H9 (cell line): ENCODE measurements at regions not wholly inside any gene's neighbourhood (a gene's known extent, or its start where the extent isn't known, plus 50 kb on each side); places are given as distances from the start of the nearest gene placed in this dataset.

Source experiments
- DNase-seq: peaks from one replicate; pipeline ENCODE4 v3.0.0-alpha.2; 2017
- H2AFZ ChIP-seq: one replicate; pipeline ENCODE4 v1.6.1; 2013; ENCODE audit warnings: mild to moderate bottlenecking, low read length, control low read depth, moderate library complexity
- H2AK5ac ChIP-seq: 2 replicates; pipeline ENCODE4 v1.6.1; 2013; ENCODE audit warnings: low read length, control low read depth, mixed read lengths; ENCODE audit not compliant: insufficient read length
- H2BK120ac ChIP-seq: one replicate; pipeline ENCODE4 v1.6.1; 2013; ENCODE audit warnings: low read depth, mild to moderate bottlenecking, low read length, control low read depth, inconsistent platforms; ENCODE audit not compliant: poor library complexity, severe bottlenecking
- H2BK12ac ChIP-seq: 2 replicates; pipeline ENCODE4 v1.6.1; 2013; ENCODE audit warnings: low read length, control low read depth, mixed read lengths, low read depth; ENCODE audit not compliant: insufficient read length
- H2BK15ac ChIP-seq: 2 replicates; pipeline ENCODE4 v1.6.1; 2013; ENCODE audit warnings: low read depth, low read length, control low read depth
- H2BK20ac ChIP-seq: one replicate; pipeline ENCODE4 v1.6.1; 2013; ENCODE audit warnings: low read depth, mild to moderate bottlenecking, low read length, control low read depth, inconsistent platforms; ENCODE audit not compliant: poor library complexity, severe bottlenecking
- H2BK5ac ChIP-seq: 2 replicates; pipeline ENCODE4 v1.6.1; 2013; ENCODE audit warnings: low read length, control low read depth, mixed read lengths; ENCODE audit not compliant: insufficient read length
- H3K14ac ChIP-seq: 2 replicates; pipeline ENCODE4 v1.6.1; 2013; ENCODE audit warnings: low read length, control low read depth; ENCODE audit not compliant: insufficient read depth
- H3K18ac ChIP-seq: 2 replicates; pipeline ENCODE4 v1.6.1; 2013; ENCODE audit warnings: low read depth, mild to moderate bottlenecking, mixed read lengths, low read length, control low read depth; ENCODE audit not compliant: insufficient read length
- H3K23ac ChIP-seq: 2 replicates; pipeline ENCODE4 v1.6.1; 2013; ENCODE audit warnings: low read length, control low read depth, mixed read lengths, low read depth; ENCODE audit not compliant: insufficient read length
- H3K23me2 ChIP-seq: 2 replicates; pipeline ENCODE4 v1.6.1; 2013; ENCODE audit warnings: low read depth, mild to moderate bottlenecking, mixed read lengths, low read length, control low read depth; ENCODE audit not compliant: insufficient read length, poor library complexity, severe bottlenecking
- H3K27ac ChIP-seq: 2 replicates; pipeline ENCODE4 v1.5.1; 2013; ENCODE audit warnings: low read length, control low read depth, mixed read lengths, low read depth; ENCODE audit not compliant: insufficient read length
- H3K27me3 ChIP-seq: 2 replicates; pipeline ENCODE4 v1.6.1; 2013; ENCODE audit warnings: low read length, control low read depth, inconsistent platforms; ENCODE audit not compliant: insufficient read depth
- H3K4ac ChIP-seq: 2 replicates; pipeline ENCODE4 v1.6.1; 2013; ENCODE audit warnings: low read depth, mild to moderate bottlenecking, control low read depth, inconsistent platforms, low read length, moderate library complexity
- H3K4me1 ChIP-seq: 2 replicates; pipeline ENCODE4 v1.6.1; 2013; ENCODE audit warnings: low read length, control low read depth, inconsistent platforms; ENCODE audit not compliant: insufficient read depth
- H3K4me2 ChIP-seq: 2 replicates; pipeline ENCODE4 v1.6.1; 2013; ENCODE audit warnings: low read length, control low read depth, mixed read lengths; ENCODE audit not compliant: insufficient read length, insufficient read depth
- H3K56ac ChIP-seq: 2 replicates; pipeline ENCODE4 v1.6.1; 2013; ENCODE audit warnings: low read depth, mild to moderate bottlenecking, mixed read lengths, low read length, control low read depth; ENCODE audit not compliant: insufficient read length
- H3K79me1 ChIP-seq: 2 replicates; pipeline ENCODE4 v1.6.1; 2013; ENCODE audit warnings: low read depth, mild to moderate bottlenecking, moderate library complexity, low read length, control low read depth, inconsistent platforms; ENCODE audit not compliant: insufficient read depth, poor library complexity, severe bottlenecking
- H3K79me2 ChIP-seq: 2 replicates; pipeline ENCODE4 v1.6.1; 2013; ENCODE audit warnings: low read length, control low read depth, inconsistent platforms; ENCODE audit not compliant: insufficient read depth
- H3K9ac ChIP-seq: 2 replicates; pipeline ENCODE4 v1.6.1; 2013; ENCODE audit warnings: low read length, control low read depth, mixed read lengths; ENCODE audit not compliant: insufficient read length; ENCODE audit errors: extremely low read depth
- H3K9me3 ChIP-seq: one replicate; pipeline ENCODE4 v1.6.1; 2013; ENCODE audit warnings: low read depth, low read length, inconsistent platforms; ENCODE audit not compliant: control insufficient read depth
- H3T11ph ChIP-seq: one replicate; pipeline ENCODE4 v1.6.1; 2013; ENCODE audit warnings: mild to moderate bottlenecking, low read length, control low read depth, inconsistent platforms
- H4K20me1 ChIP-seq: one replicate; pipeline ENCODE4 v1.6.1; 2013; ENCODE audit not compliant: control insufficient read depth, insufficient read length, insufficient read depth
- H4K5ac ChIP-seq: 2 replicates; pipeline ENCODE4 v1.6.1; 2013; ENCODE audit warnings: low read depth, mild to moderate bottlenecking, mixed read lengths, low read length, control low read depth; ENCODE audit not compliant: insufficient read length
- H4K8ac ChIP-seq: replicated peaks from 2 replicates; pipeline ENCODE4 v1.6.1; 2013; ENCODE audit warnings: low read length, control low read depth, mixed read lengths, low read depth; ENCODE audit not compliant: insufficient read length
- H4K91ac ChIP-seq: 2 replicates; pipeline ENCODE4 v1.6.1; 2013; ENCODE audit warnings: low read depth, mild to moderate bottlenecking, moderate library complexity, mixed read lengths, low read length, control low read depth; ENCODE audit not compliant: insufficient read length
- H3K27ac Mint-ChIP-seq, 3 experiments: 2 replicates in 2 of 3; 3 replicates in 1 of 3; pipeline ENCODE4 v1.8.0; 2020 to 2021; ENCODE audit warnings: mixed read lengths in 3 of 3, mild to moderate bottlenecking in 1 of 3, moderate library complexity in 1 of 3
- H3K27me3 Mint-ChIP-seq: 2 replicates; pipeline ENCODE4 v1.8.0; 2021; ENCODE audit warnings: low read depth, mild to moderate bottlenecking, moderate library complexity, mixed read lengths
- H3K36me3 Mint-ChIP-seq, 3 experiments: 2 replicates in 2 of 3; 3 replicates in 1 of 3; pipeline ENCODE4 v1.8.0; 2020 to 2021; ENCODE audit warnings: low read depth in 3 of 3, mixed read lengths in 3 of 3; ENCODE audit not compliant: insufficient read depth in 1 of 3
- H3K4me1 Mint-ChIP-seq, 2 experiments: 2 replicates each; pipeline ENCODE4 v1.8.0; 2020; ENCODE audit warnings: mixed read lengths in 2 of 2
- H3K4me3 Mint-ChIP-seq, 2 experiments: 2 replicates in 1 of 2; 3 replicates in 1 of 2; pipeline ENCODE4 v1.8.0; 2020 to 2021; ENCODE audit warnings: mild to moderate bottlenecking in 2 of 2, mixed read lengths in 2 of 2, moderate library complexity in 1 of 2
- H3K9me3 Mint-ChIP-seq, 2 experiments: 2 replicates in 1 of 2; 3 replicates in 1 of 2; pipeline ENCODE4 v1.8.0; 2020; ENCODE audit warnings: mild to moderate bottlenecking in 2 of 2, mixed read lengths in 2 of 2, moderate library complexity in 1 of 2
- CTCF ChIP-seq: fragments of 200-600 bp; sonication (generic); conservative IDR thresholded peaks from 3 replicates; pipeline ENCODE4 v1.8.0; 2021; ENCODE audit warnings: antibody characterized with exemption, mild to moderate bottlenecking
- WGBS: extraction: QIAGEN DNeasy Blood & Tissue Kit; methylation state at CpG from one replicate; pipeline ENCODE4 v1.1.7; 2013; ENCODE audit warnings: missing lambda C conversion rate, low lambda C conversion rate, mixed read lengths; ENCODE audit not compliant: insufficient read length; ENCODE audit errors: extremely low coverage; 5-methylcytosine and 5-hydroxymethylcytosine counted together

GRCh38 chr9:130765137-130766020 is 69.7 kb upstream of the ABL1 start:
- Histone ChIP-seq H3T11ph (no peak overlapping the region), H3K14ac (no peak overlapping the region), H4K91ac (no peak overlapping the region), H4K20me1 (no peaks in the 10 kb centered on the region), H4K5ac (no peak overlapping the region), H3K4me2 (no peak overlapping the region), H3K9ac (no peak overlapping the region), H2AK5ac (no peak overlapping the region), H2AFZ (no peak overlapping the region), H2BK5ac (no peak overlapping the region), H3K9me3 (no peaks in the 10 kb centered on the region), H2BK20ac (no peak overlapping the region), H3K27me3 (no peaks in the 10 kb centered on the region), H3K56ac (no peak overlapping the region), H3K18ac (no peak overlapping the region), H3K23ac (no peak overlapping the region), H3K4ac (no peak overlapping the region), H3K79me1 (no peaks in the 10 kb centered on the region), H3K23me2 (no peaks in the 10 kb centered on the region), H4K8ac (no peak overlapping the region), H3K27ac (no peak overlapping the region), H2BK120ac (no peak overlapping the region), H3K4me1 (no peaks in the 10 kb centered on the region; the same call in 1 of the 2 replicates), H2BK15ac (no peak overlapping the region), H2BK12ac (no peak overlapping the region), H3K79me2 (peaks cover 1% of the 10 kb centered on the region; the same call in 1 of the 2 replicates)
- no CpG with 5 or more reads among the region's 8 CpGs for WGBS
- Mint-ChIP-seq H3K4me3 (no peak overlapping the region), H3K36me3 (no peaks in the 10 kb centered on the region; a peak in 1 of 7 replicates), H3K27me3 (no peaks in the 10 kb centered on the region), H3K27ac (peak overlapping the region in 1 of 3 experiments; percentile 48; a peak in 1 of 7 replicates), H3K9me3 (no peaks in the 10 kb centered on the region), H3K4me1 (peaks cover 48 to 52% of the 10 kb centered on the region in 2 experiments)
- DNase-seq: no peak
- TF ChIP-seq CTCF: no peak
